Stimulated activated CD8-positive, alpha-beta memory T cell treated with anti-CD3 and anti-CD28 coated beads, Interleukin-4, amount 100 ng/mL, for 1 hour (primary cell): ENCODE measurements at regions not wholly inside any gene's neighbourhood (a gene's known extent, or its start where the extent isn't known, plus 50 kb on each side); places are given as distances from the start of the nearest gene placed in this dataset.
"Not testable (repeated sequence)": the region's sequence is repeated elsewhere in the genome, so short reads cannot be mapped to it uniquely, and the experiment has no call there.

Source experiments
- DNase-seq, 2 donors: peaks; one replicate each; pipeline ENCODE4 v3.0.0-alpha.2; 2020; ENCODE audit warnings: low read depth in 2 of 2, low spot score in 1 of 2

GRCh38 chr21:35540950-35541638, 492.0 kb upstream of the RUNX1 start:
- no peak for DNase-seq

GRCh38 chr21:35538386-35538785, 489.3 kb upstream of the RUNX1 start:
- no peak for DNase-seq

DNA sequence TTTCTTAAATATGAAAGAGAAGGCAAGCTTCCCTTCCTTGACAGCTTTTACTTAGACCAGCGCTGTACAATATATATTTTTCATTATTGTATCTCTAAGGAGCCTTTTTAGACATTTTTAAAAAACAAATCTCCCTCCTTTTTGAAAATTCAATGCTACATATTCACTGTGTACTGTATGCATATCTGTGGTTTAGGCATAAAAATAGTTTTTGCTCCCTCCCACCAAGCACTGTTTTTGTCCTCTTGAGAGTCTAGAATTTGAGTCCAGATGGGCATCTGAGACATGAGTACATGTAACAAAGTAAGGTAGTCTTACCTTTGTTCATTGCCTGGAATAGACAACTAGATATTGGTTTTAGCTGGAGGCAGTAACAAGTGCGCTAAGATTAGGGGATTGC, 488.5 kb upstream of the RUNX1 start:
- DNase-seq: no peak

DNA sequence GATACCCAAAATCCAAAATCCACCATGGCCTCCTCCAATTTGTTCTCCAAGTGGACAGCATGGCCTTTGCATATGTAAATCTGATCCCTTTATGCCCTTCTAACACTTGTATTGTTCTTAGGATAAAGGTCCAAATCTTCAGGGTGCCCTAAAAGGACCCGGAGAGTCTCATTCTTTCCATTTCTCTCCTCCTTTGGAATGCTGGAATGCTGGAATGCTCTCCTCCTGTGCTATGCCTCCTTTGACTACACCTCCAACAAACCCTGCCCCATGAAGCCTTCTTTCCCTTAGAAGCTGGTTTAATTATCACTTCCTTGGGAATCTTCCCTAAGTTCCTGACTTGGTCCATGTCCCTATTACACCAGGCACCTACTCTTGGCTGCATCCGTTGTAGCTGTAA, 484.8 kb upstream of the RUNX1 start:
- no peak for DNase-seq

DNA sequence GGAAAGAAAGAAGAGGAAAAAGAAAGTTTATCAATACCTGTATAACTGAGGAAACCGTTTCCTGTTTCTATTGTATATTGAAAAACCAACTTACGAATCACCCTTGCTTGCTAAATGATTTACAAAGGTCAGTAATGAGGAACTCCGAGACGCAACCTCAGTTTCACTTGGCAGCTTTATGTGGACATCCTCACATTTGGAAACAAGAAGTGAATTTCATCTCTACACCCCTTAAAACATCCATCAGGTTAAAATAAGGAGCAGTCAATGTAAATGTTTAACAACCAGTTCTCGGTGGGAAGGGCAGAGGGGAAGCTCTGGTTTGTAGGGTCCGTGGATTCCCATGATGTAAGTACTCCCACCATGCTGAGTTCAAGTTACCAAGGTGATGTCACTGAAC, 481.7 kb upstream of the RUNX1 start:
- no peak for DNase-seq

DNA sequence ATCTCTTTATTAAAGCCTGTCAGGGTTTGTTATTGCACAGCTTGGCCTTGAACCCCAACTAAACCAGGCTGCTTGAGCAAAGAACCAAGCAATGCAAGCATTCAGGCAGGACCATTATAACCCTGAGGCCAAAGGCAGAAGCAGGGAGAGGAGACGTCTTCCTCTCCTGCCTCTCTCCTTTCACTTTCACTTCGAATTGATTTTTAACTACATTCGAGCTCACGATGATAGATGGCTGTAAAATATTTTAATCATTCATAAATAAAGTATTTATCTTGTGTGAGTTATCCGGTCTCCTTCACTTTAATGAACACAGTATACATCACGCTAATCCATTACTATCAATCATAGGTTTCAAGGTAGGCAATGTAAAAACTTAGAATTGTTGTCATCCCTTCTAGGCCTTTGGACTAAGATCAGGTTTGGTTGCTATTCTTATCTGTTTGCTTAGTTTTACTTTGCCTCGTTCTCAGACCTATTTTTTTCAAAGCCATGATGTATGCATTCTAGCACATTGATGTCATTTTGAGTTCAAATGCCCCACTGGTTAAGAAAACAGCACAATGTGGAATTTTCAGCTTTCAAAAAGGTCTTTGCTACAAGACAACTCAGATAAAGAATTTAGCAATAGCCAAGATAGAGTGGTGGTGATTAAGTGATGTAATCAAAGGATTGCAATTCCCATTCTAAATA, 480.2 kb upstream of the RUNX1 start:
- no peak for DNase-seq

GRCh38 chr21:35528116-35529042, 479.3 kb upstream of the RUNX1 start:
- no peak for DNase-seq

DNA sequence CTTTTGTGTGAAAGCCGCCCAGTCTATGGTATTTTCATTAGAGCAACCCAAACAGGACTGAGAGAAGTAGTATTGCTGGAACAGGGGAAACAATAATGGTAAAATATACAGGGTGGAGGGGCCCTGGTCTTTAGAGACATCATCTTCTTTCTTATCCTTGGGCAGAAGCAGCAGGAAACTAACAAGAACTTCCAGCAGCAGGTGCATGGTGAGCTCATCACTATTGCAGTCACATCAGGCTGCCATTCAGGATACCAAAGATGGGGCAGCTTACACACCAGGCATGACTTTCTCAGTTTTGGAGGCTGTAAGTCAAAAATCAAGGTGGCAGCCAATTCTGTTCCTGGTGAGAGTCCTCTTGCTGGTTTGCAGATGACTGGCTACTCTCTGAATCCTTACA, 478.3 kb upstream of the RUNX1 start:
- DNase-seq: no peak

DNA sequence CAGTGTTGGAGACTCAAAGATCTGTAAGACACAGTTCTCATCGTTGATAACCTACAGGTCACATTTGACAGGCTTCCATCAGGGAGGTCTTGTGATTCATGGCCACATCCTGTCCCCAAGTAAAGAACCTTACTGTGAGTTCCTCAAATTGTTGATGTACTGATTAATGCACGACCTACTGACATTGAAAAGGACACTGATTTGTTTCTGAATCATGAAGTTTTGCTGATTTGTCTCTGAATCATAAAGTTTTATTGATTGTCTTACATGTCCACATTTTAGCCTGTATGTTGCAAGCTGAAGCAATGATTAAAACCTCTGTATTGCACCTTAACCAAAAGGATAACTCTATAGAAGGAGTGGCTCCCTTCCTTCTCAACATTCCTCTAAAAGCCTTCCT, 476.3 kb upstream of the RUNX1 start:
- DNase-seq: no peak

- DNase-seq: no peak
Measured at GRCh38 chr21:35521852-35522505, 472.9 kb upstream of the RUNX1 start.

GRCh38 chr21:35521293-35521692, 472.2 kb upstream of the RUNX1 start:
- DNase-seq: no peak

GRCh38 chr21:35520856-35521255, 471.8 kb upstream of the RUNX1 start:
- DNase-seq: no peak

- no peak for DNase-seq
Measured at GRCh38 chr21:35520302-35520701, 471.2 kb upstream of the RUNX1 start.

DNA sequence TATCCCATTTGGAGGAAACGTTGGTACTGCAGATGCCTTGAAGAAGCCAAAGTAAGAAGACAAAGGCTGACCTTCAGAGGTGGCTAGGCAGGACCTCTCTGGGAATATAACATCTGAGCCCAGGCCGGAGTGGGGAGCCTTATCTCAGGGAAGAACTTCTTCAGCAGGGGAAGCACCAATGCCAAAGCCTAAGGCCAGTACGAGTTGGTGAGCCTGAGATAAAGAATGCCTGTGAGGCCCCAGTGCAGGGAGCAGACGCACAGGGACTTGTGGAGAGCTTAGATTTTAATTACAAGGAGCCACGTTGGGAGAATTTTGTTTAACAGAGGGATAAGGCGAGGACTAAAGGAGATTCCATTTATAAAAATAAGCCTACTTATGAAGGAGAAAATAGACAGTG, 468.8 kb upstream of the RUNX1 start:
- DNase-seq: no peak

DNA sequence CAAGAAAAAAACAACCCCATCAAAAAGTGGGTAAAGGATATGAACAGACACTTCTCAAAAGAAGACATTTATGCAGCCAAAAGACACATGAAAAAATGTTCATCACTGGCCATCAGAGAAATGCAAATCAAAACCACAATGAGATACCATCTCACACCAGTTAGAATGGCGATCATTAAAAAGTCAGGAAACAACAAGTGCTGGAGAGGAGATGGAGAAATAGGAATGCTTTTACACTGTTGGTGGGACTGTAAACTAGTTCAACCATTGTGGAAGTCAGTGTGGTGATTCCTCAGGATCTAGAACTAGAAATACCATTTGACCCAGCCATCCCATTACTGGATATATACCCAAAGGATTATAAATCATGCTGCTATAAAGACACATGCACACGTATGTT, 467.2 kb upstream of the RUNX1 start:
- not testable (repeated sequence) for DNase-seq

- DNase-seq: no peak
Measured at GRCh38 chr21:35512346-35512745, 463.2 kb upstream of the RUNX1 start.

GRCh38 chr21:35511696-35512162, 462.6 kb upstream of the RUNX1 start:
- no peak for DNase-seq

GRCh38 chr21:35510957-35511695, 462.0 kb upstream of the RUNX1 start:
- DNase-seq: no peak

GRCh38 chr21:35510294-35510693, 461.2 kb upstream of the RUNX1 start:
- DNase-seq: no peak

DNA sequence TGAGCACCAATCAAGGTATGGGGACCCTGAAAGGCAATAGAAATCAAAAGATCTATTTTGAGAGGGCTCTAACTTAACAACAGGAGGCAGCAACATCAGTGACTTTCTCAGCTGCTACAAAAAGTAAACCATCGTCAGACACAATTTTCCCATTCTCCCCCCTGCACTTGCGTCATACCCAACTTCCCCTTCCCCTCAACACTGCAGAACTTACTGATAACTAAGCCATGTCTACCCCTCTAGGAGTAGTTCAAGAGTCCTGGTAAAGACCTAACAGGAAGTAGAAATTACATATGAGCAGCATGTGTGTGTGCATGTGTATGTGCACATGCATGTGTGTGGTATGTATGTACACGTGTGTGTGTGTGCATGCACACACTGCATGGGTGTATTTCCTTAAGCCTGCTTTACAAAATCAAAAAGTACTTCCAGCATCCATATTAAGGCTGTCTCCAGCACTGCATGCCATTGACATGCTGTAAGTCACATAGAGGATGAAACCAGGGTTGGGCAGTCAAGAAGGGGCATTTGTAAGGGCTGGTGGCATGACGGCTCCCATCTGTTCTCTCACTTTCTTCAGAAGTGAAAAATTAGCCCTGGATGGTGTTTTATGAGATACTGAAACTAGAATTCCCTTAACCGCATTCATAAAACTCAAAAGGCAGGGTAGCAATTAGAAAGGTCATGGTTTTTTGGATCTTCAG, 460.1 kb upstream of the RUNX1 start:
- no peak for DNase-seq
